OCI-LY1 (cell line): ENCODE measurements at regions not wholly inside any gene's neighbourhood (a gene's known extent, or its start where the extent isn't known, plus 50 kb on each side); places are given as distances from the start of the nearest gene placed in this dataset.

ENCODE experiments used
- EZH2 ChIP-seq: fragments of 200-600 bp; sonication (generic), shearing (Covaris generic); IDR thresholded peaks from 2 replicates; pipeline ENCODE4 v1.8.0; 2017; ENCODE audit warnings: borderline replicate concordance, mixed run types, mild to moderate bottlenecking, antibody characterized with exemption, low read length, moderate library complexity, mixed read lengths
- TF ChIP-seq, protein P1 (sequence below): fragments of 200-600 bp; sonication (generic), shearing (Covaris generic); IDR thresholded peaks from 2 replicates; pipeline ENCODE4 v1.5.1; 2017; ENCODE audit warnings: mild to moderate bottlenecking, antibody characterized with exemption, low read length, moderate library complexity, mixed read lengths

DNA sequence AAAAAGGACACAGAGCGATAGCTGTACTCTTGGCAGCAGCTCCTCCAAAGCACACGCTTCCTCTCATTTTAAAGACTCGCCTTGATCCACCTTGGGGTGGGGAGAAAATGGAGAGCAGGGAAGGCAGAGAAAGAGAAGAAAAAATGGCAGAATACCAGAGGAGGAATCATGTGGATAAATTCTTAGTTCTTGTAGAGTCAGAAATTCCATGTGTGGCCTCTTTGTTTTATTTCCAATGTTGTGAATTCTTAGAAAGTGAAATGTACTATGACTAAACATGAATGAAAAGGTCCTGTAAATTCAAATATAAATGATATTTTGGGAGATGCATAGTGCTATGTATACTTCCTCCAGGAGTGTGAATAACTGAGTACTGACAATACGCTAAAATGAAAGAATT is 89.7 kb upstream of the SESTD1 start:
- TF ChIP-seq, protein P1, sequence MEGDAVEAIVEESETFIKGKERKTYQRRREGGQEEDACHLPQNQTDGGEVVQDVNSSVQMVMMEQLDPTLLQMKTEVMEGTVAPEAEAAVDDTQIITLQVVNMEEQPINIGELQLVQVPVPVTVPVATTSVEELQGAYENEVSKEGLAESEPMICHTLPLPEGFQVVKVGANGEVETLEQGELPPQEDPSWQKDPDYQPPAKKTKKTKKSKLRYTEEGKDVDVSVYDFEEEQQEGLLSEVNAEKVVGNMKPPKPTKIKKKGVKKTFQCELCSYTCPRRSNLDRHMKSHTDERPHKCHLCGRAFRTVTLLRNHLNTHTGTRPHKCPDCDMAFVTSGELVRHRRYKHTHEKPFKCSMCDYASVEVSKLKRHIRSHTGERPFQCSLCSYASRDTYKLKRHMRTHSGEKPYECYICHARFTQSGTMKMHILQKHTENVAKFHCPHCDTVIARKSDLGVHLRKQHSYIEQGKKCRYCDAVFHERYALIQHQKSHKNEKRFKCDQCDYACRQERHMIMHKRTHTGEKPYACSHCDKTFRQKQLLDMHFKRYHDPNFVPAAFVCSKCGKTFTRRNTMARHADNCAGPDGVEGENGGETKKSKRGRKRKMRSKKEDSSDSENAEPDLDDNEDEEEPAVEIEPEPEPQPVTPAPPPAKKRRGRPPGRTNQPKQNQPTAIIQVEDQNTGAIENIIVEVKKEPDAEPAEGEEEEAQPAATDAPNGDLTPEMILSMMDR: no peak
- TF ChIP-seq EZH2: no peak
